Motor neuron (in vitro differentiated cells): ENCODE measurements at regions not wholly inside any gene's neighbourhood (a gene's known extent, or its start where the extent isn't known, plus 50 kb on each side); places are given as distances from the start of the nearest gene placed in this dataset.
A peak's percentile ranks its signal among the peaks of the same experiment; 100 is the strongest.
"Not testable (repeated sequence)": the region's sequence is repeated elsewhere in the genome, so short reads cannot be mapped to it uniquely, and the experiment has no call there.

Source experiments
- ATAC-seq, 8 experiments: fragments of 200-7000 bp; cut with Tn5 transposase; replicated peaks in 6 of 8; 2 replicates each; pipeline ENCODE4 v1.8.0; 2021; ENCODE audit warnings: mild to moderate bottlenecking in 8 of 8, moderate library complexity in 8 of 8
- H3K27ac ChIP-seq, 2 donors: fragments of 250-450 bp; sonication (Bioruptor Pico); 2 replicates each; pipeline ENCODE4 v1.9.0; 2021; ENCODE audit warnings: antibody characterized with exemption in 2 of 2, mild to moderate bottlenecking in 2 of 2, moderate library complexity in 1 of 2
- H3K4me1 ChIP-seq, 2 donors: fragments of 250-450 bp; sonication (Bioruptor Pico); replicated peaks in 1 of 2; 2 replicates each; pipeline ENCODE4 v1.6.1; 2021; ENCODE audit warnings: antibody characterized with exemption in 2 of 2, mild to moderate bottlenecking in 2 of 2, moderate library complexity in 1 of 2
- H3K4me3 ChIP-seq, 5 donors: fragments of 250-450 bp; sonication (Bioruptor Pico); 2 replicates each; pipeline ENCODE4 v1.9.0; 2021; ENCODE audit warnings: antibody characterized with exemption in 5 of 5, mild to moderate bottlenecking in 5 of 5, moderate library complexity in 4 of 5
- WGBS, 10 experiments: fragments of 450-650 bp; shearing (Covaris generic); methylation state at CpG; one replicate each; pipeline ENCODE4 v1.0.0; 2022; 5-methylcytosine and 5-hydroxymethylcytosine counted together
- in situ Hi-C, 9 experiments: fragments of 400-800 bp; cut with MboI; loops; one replicate each; pipeline ENCODE4 v1.15.0; 2021; ENCODE audit warnings: low sequenced_read_pairs in 9 of 9, low pct_unique_long_range_greater_than_20kb in 2 of 9; ENCODE audit not compliant: unreplicated experiment in 9 of 9

DNA sequence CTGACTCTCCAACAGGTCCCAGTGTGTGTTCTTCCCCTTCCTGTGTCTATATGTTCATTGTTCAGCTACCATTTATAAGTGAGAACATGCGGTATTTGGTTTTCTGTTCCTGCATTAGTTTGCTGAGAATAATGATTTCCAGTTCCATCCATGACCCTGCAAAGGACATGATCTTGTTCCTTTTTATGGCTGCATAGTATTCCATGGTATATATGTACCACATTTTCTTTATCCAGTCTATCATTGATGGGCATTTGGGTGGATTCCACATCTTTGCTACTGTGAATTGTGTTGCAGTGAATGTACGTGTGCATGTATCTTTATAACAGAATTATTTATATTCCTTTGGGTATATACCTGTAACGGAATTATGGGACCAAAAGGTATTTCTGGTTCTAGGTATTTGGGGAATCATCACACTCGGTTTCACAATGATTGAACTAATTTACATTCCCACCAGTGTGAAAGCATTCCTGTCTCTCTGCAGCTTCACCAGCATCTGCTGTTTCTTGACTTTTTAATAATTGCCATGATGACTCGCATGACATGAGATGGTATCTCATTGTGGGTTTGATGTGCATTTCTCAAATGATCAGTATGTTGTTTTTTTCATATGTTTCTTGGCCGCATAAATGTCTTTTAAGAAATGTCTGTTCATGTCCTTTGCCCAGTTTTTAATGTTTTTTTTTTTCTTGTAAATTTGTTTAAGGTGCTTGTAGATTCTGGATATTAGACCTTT lies 60.2 kb downstream of the LSMEM1 start:
- no peaks in the 10 kb centered on the region for H3K4me1 ChIP-seq
- H3K4me3 ChIP-seq, result no peak overlapping the region
- in situ Hi-C loops, result loop anchor here in 2 of 9 experiments (25.0 kb wide), 2 partner anchors 346 to 746 kb away; no protein-coding TSS in a partner anchor
- ATAC-seq, result no peak
- H3K27ac ChIP-seq, result no peak overlapping the region
- 42 to 100% (median 86%) methylated on average over 2 to 6 of the region's 6 CpGs for WGBS, 10 experiments

DNA sequence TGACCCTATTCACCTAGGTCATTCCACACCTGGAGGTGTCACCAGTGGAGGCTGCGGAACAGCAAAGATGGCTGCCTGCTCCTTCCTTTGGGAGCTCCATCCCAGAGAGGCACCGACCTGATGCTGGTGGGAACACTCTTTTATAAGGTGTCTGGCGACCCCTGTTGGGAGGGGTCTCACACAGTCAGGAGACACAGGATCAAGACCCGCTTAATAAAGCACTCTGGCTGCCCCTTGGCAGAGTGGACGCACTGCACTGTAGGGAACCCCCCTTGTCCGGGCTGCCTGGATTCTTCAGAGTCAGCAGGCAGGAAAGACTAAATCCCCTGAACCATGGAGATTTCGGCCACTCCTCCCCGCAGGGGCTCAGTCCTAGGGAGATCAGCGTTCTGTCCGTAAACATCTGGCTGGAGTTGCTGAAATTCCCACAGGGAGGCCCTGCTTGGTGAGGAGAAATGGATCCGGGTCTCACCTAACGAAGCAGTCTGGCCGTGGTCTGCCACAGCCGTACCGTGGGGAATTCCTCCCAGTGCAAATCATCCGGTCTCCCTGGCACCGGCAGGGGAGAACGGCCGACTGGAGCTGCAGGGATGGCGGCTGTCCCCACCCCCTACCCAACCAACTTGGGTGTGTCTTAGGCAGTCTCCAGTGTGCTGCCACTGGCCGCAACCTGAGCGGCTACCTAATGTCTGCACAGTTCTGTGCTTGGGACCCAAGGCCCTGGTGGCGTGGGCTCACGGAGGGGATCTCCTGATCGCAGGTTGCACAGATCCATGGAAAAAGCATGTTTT lies 66.1 kb downstream of the LSMEM1 start:
- WGBS, 10 experiments, result 54 to 100% (median 80%) methylated on average over 2 to 9 of the region's 25 CpGs; no CpG with 5 or more reads in 3 of the 10 experiments
- no peak overlapping the region for H3K27ac ChIP-seq
- ATAC-seq, result peak in 1 of 8 experiments; percentile 52
- no peaks in the 10 kb centered on the region for H3K4me1 ChIP-seq
- no peak overlapping the region for H3K4me3 ChIP-seq
- in situ Hi-C loops, result loop anchor here in 2 of 9 experiments (25.0 kb wide), 2 partner anchors 340 to 740 kb away; no protein-coding TSS in a partner anchor

DNA sequence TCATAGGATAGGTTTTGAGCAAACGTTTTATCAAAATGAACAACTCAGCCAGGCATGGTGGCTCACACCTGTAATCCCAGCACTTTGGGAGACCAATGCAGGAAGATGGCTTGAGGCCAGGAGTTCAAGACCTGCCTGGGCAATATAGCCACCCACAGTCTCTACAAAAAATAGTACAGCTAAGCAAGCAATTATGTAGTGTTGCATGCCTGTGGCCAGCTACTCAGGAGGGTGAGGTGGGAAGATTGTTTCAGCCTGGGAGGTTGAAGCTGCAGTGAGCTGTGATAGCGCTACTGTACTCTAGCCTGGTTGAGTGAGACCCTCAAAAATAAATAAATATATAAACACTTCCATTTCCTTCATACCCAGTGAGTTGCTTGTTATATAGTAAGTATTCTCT lies 67.1 kb downstream of the LSMEM1 start:
- WGBS, 10 experiments, result 20 to 100% (median 72%) methylated on average over 1 to 2 of the region's 2 CpGs; no CpG with 5 or more reads in 2 of the 10 experiments
- no peak for ATAC-seq
- H3K27ac ChIP-seq, result no peak overlapping the region
- in situ Hi-C loops, result loop anchor here in 2 of 9 experiments (25.0 kb wide), 2 partner anchors 339 to 739 kb away; no protein-coding TSS in a partner anchor
- H3K4me1 ChIP-seq, result no peaks in the 10 kb centered on the region
- H3K4me3 ChIP-seq, result no peak overlapping the region

DNA sequence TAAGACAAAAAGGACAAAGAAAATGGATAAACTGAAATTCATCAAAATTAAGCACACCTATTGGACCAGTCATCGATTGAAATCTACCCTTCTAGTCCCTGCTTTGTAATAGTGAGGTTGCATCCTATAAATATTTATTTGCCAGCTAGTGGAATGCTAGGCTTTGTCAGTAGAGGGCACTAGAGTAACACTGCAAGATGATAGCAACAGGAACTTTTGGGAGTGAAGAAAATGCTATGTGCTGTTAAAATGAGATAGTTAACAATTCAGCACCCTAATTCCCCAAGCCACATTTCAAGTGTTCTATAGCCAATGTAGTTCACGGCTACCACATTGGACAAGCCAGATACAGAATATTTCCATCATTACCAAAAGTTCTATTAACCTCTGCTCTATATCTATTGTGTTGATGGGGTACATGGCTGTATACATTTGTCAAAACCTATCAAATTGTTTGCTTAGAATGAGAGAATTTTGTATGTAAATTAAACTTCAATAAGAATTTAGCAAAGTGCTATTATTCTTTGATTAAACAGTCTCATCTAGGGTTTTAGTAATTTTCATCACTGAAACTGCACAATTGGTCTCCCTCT lies 69.8 kb downstream of the LSMEM1 start:
- in situ Hi-C loops, result loop anchor here in 1 of 9 experiments (25.0 kb wide), 1 partner anchor 337 kb away; no protein-coding TSS in a partner anchor
- Histone ChIP-seq H3K4me3 (no peak overlapping the region), H3K4me1 (no peaks in the 10 kb centered on the region), H3K27ac (no peak overlapping the region)
- WGBS, 10 experiments, result 0 to 57% (median 0%) methylated on average over 1 to 2 of the region's 2 CpGs; no CpG with 5 or more reads in 3 of the 10 experiments
- ATAC-seq, result peak in 3 of 8 experiments; percentile 69 to 81 (median 78)

DNA sequence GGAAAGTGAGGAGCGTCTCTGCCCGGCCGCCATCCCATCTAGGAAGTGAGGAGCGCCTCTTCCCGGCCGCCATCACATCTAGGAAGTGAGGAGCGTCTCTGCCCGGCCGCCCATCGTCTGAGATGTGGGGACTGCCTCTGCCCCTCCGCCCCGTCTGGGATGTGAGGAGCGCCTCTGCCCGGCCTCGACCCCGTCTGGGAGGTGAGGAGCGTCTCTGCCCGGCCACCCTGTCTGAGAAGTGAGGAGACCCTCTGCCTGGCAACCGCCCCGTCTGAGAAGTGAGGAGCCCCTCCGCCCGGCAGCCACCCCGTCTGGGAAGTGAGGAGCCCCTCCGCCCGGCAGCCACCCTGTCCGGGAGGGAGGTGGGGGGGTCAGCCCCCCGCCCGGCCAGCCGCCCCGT lies 70.7 kb downstream of the LSMEM1 start:
- no CpG with 5 or more reads among the region's 30 CpGs for whole genome bisulfite sequencing, 10 experiments
- H3K27ac ChIP-seq, result not testable (repeated sequence)

DNA sequence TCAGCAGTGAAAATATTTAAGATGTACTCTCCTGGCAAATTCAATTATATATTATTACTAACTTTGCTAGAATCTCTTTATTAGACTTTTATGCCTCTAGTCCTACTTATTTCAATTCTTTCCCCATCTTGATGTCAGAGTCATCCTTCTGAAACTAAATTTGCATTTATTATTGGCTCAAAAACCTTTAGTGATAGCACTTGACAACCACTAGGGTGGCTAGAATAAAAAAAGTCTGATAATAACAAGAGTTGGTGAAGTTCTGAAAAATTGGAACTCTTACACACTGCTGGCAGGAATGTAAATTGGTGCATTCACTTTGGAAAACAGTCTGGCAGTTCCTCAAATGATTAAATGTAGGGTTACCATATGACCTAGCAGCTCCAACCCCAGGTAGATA lies 73.8 kb downstream of the LSMEM1 start:
- in situ Hi-C loops, result loop anchor here in 1 of 9 experiments (25.0 kb wide), 1 partner anchor 333 kb away; no protein-coding TSS in a partner anchor
- Histone ChIP-seq H3K4me1 (no peaks in the 10 kb centered on the region), H3K27ac (no peak overlapping the region), H3K4me3 (no peak overlapping the region)
- ATAC-seq, result no peak

More for the DNA sequence above, 70.7 kb downstream of the LSMEM1 start:
- not testable (repeated sequence) for H3K4me3 ChIP-seq, H3K4me1 ChIP-seq, ATAC-seq
- in situ Hi-C loops, result loop anchor here in 1 of 9 experiments (25.0 kb wide), 1 partner anchor 336 kb away; no protein-coding TSS in a partner anchor

DNA sequence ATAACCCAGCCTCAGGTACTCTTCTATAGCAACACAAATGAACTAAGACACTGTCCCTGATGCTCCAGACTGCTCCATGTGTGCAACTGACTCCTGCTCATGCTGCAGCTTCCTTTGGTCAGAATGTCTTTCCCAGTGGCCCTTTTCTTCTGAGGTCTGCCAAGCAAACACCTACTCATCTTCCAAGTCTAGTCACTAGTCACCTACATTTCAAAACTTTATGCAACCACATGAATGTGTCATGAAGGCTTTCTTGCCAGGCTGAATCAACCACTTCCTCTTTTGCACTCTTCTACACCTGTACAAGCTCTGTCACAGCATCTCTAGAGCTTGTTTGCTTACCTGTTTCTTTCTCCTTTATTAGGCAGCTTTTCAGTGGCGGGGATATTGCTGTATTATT lies 75.8 kb downstream of the LSMEM1 start:
- Histone ChIP-seq H3K4me3 (no peak overlapping the region), H3K27ac (no peak overlapping the region), H3K4me1 (no peaks in the 10 kb centered on the region)
- WGBS, 10 experiments, result 43 to 86% (median 71%) methylated on average over 1 of the region's 1 CpG; no CpG with 5 or more reads in 6 of the 10 experiments
- in situ Hi-C loops, result loop anchor here in 1 of 9 experiments (25.0 kb wide), 1 partner anchor 331 kb away; no protein-coding TSS in a partner anchor
- ATAC-seq, result no peak

DNA sequence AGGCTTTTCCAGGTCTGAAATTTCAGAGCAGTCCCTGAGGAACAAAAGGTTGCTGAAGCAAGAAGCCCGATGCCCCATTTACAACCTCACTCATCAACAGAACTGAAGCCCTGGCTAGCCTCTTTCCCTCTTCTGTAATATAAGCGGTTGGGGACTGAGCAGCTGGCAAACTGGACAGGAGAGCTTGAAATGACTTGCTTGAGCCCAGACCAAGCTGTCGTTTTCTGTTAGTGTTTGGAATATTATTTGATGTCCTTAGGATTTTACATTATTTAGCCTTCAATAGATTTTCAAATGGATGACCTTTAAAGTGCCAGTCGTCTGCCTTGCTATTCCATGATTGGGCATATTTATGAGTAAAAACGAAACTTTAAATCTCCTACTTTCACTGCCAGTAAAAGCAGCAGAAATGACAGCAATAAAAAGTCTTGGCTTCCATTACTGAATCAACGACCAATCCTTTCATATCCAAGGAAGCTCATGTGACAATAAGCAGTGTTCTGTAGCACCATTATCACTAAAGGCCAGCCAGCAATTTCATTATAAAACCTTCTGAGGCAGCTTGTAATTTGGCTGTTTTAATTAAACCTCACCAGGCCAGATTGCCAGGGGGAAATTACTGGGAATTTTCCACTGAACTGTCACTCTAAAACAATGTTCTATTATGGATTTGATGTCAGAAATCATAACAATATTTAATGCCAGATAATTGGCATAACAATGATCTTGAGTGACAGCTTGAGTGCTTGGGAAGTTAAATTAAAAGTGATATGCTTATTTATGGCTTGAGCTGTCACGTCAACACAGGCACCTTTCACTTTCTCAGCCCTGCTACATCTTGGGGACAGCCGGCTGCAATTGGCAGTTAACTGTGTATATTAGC lies 85.9 kb downstream of the LSMEM1 start:
- no peak overlapping the region for H3K4me3 ChIP-seq
- no peak overlapping the region for H3K27ac ChIP-seq
- WGBS, 10 experiments, result 3 to 83% (median 58%) methylated on average over 1 to 8 of the region's 8 CpGs
- H3K4me1 ChIP-seq, result peaks cover 0 to 8% of the 10 kb centered on the region in 2 donors
- peak in 1 of 8 experiments; percentile 25 for ATAC-seq
- in situ Hi-C loops, result loop anchor here in 1 of 9 experiments (25.0 kb wide), 1 partner anchor 321 kb away; no protein-coding TSS in a partner anchor

DNA sequence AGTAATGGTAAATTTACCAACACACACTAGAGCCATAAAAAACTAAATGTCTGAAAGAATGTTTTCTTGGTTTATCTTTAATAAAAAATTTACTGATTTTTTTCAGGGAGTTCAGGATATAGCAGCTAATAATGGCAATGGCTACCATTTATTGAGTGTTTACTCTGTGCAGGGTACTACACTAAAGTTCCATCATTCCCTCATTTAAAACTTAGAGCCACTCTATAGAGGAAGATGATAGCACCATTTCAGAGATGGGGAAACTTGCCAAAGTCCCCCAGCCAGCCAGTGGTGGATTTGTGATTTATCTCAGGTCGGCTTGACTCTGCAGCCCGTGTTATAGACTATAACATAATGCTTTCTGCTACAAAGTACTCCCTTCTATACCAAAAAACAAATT lies 86.6 kb downstream of the LSMEM1 start:
- 44 to 100% (median 89%) methylated on average over 2 of the region's 2 CpGs; no CpG with 5 or more reads in 3 of the 10 experiments for WGBS, 10 experiments
- in situ Hi-C loops, result loop anchor here in 1 of 9 experiments (25.0 kb wide), 1 partner anchor 320 kb away; no protein-coding TSS in a partner anchor

DNA sequence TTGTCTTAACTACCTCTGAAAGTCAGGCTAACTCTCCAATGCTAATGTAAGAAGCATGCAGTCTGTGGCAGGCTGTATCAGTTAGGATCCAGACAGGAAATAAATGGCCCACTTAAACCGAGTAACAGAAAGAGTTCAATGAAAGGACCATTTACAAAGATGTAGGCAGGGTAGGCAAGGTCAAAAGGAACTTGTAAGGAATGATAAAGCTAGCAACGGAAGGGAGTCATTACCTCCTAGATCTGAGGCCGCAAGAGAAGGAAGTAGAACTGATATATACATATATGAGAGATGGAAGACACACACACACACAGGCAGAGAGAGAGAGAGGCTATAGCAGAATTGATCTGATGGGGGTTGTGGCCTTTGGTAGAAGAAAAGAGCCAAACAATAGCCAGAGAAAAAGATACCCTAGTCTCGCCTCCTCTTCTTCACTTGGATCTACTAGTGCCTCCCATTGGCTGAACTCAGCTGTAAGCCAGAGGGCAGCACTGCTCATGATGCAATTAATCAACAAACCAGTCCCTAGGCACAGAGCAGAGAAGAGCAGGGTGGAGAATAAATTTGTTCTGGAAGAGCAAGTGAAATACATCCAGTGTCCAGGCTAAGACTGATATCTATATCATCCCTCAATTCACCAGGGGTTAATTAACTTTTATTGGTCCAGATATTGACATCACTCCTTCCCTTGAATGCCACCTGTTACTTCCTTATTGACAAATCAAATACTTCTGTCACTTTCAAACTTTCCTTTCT lies 91.2 kb downstream of the LSMEM1 start:
- Histone ChIP-seq H3K27ac (no peak overlapping the region), H3K4me3 (no peak overlapping the region), H3K4me1 (peaks cover 1 to 3% of the 10 kb centered on the region in 2 donors)
- in situ Hi-C loops, result loop anchor here in 1 of 9 experiments (25.0 kb wide), 1 partner anchor 315 kb away; no protein-coding TSS in a partner anchor
- WGBS, 10 experiments, result 16 to 83% (median 60%) methylated on average over 1 to 4 of the region's 4 CpGs; no CpG with 5 or more reads in 2 of the 10 experiments
- peak in 6 of 8 experiments; percentile 29 to 68 (median 35) for ATAC-seq

More for the DNA sequence above, 86.6 kb downstream of the LSMEM1 start:
- Histone ChIP-seq H3K4me1 (peaks cover 3 to 8% of the 10 kb centered on the region in 2 donors), H3K27ac (no peak overlapping the region), H3K4me3 (no peak overlapping the region)
- no peak for ATAC-seq

DNA sequence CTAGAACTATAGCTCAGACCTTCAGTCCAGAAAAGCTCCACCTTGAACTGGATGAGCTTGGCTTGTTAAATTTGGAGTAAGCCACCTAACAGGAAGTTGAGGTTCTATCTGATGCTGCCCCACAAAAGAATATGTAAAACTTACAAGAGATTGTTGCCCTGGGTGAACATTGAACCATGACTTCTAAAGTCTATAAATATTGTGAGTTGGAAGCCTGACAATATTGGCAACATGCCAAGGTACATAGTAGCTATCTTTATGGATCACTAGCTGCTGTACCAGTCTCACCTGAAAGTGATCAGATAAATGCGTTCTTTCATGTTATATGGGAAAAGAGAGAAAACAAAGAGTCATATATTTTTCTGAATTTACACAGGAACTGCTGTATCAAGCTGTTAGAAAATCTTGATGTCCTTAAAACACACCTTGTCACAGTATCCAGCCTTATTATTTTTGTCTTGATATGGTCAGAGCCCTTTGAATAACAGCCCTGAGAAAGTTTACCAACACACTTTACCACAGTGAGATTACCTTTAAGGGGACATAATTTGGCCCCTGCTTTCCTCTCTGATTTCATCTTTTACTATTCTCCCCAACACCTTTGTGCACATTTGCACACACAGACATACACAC lies 92.0 kb downstream of the LSMEM1 start:
- peaks cover 0 to 3% of the 10 kb centered on the region in 2 donors for H3K4me1 ChIP-seq
- in situ Hi-C loops, result loop anchor here in 1 of 9 experiments (25.0 kb wide), 1 partner anchor 315 kb away; no protein-coding TSS in a partner anchor

More for the DNA sequence above, 92.0 kb downstream of the LSMEM1 start:
- no peak overlapping the region for H3K4me3 ChIP-seq
- no peak for ATAC-seq
- no peak overlapping the region for H3K27ac ChIP-seq
- whole genome bisulfite sequencing, 10 experiments, result 20 to 100% (median 60%) methylated on average over 1 of the region's 1 CpG; no CpG with 5 or more reads in 3 of the 10 experiments
